HG03196 (cell line): ENCODE measurements at regions not wholly inside any gene's neighbourhood (a gene's known extent, or its start where the extent isn't known, plus 50 kb on each side); places are given as distances from the start of the nearest gene placed in this dataset.
"Not testable (repeated sequence)": the region's sequence is repeated elsewhere in the genome, so short reads cannot be mapped to it uniquely, and the experiment has no call there.

ENCODE experiments used
- ATAC-seq: cut with Tn5 transposase; IDR thresholded peaks from one replicate; pipeline ENCODE4 v1.9.1; 2021; ENCODE audit not compliant: unreplicated experiment

DNA sequence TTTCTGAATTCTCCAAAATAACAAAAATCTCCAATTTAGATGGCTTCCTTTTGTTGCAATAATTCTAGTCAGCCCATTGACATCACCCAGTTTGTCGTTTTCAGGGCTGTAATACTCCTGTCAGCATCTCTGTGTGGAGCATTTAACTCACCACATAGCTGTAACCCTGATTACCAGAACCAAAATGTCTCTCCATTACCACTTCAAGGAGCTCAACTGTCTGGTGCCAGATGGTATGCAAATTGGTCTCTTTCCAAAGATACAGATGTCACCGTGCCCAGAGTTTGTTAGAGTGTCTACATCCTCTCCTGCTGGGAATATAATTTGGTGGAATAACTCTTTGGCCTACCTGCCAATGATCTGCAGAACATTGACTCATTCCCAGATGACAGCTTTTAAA lies 350.3 kb upstream of the POT1 start:
- ATAC-seq, result no peak

DNA sequence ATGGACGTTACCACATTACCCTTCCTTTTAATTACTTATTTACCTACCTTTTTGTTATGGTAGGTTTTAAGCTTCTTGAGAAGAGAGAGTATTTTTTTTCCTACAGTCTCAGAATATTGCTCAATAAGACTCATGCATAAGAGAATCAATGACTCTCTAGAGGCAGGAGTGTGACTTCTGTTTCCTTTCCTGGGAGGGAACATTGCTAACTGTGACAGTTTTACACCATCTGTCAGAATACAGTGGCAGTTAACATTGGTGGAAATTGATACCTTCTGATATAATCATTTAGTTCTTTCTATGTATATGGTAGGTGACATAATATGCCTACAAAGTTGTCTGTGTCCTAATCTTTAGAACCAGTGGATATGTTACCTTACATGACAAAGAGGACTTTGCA lies 348.7 kb upstream of the POT1 start:
- ATAC-seq, result no peak

DNA sequence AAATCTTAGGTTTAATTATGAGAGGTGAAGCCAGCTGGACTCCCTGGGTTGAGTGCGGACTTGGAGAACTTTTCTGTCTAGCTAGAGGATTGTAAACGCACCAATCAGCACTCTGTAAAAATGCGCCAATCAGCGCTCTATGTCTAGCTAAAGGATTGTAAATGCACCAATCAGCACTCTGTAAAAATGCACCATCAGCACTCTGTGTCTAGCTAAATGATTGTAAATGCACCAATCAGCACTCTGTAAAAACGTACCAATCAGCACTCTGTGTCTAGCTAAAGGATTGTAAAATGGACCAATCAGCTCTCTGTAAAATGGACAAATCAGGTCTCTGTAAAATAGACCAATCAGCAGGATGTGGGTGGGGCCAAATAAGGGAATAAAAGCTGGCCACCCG lies 345.1 kb upstream of the POT1 start:
- not testable (repeated sequence) for ATAC-seq

- ATAC-seq, result not testable (repeated sequence)
Observed at GRCh38 chr7:125264174-125264856, 334.7 kb upstream of the POT1 start.

- ATAC-seq, result not testable (repeated sequence)
Observed at GRCh38 chr7:125258876-125259417, 329.3 kb upstream of the POT1 start.

DNA sequence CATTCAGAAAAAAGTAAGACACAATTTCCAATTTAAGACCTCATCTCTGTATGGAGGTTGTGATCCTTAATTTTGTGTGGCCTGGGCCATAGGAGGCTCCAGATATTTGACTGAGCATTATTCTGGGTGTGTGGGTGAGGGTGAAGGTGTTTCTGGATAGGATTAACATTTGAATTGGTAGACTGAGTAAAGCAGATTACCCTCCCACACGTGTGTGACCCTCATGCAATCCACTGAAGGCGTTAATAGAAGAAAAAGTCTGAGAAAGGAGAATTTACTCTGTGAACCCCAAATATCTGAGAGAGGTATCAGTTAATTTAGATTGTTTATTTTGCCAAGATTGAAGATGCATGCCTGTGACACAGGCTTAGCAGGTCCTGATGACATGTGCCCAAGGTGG lies 328.0 kb upstream of the POT1 start:
- no peak for ATAC-seq

DNA sequence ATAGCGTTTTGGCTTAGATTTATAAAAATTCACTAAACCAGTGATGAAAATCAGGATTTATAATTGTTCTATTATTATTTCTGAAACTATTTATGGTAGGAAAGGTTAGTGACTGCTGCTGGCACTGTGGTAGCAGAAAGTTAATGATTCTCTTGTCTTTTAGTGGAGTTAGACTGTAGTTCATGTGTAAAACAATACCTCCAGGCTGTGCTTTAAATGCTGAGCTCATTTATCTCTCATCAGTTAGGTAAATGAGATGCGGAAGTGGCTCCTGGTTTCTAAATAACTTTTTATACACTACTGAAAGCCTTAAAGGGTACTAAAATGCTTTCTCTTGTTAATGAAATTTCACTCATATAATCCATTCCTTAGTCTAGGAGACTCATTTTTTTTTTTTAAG lies 326.8 kb upstream of the POT1 start:
- ATAC-seq, result no peak

DNA sequence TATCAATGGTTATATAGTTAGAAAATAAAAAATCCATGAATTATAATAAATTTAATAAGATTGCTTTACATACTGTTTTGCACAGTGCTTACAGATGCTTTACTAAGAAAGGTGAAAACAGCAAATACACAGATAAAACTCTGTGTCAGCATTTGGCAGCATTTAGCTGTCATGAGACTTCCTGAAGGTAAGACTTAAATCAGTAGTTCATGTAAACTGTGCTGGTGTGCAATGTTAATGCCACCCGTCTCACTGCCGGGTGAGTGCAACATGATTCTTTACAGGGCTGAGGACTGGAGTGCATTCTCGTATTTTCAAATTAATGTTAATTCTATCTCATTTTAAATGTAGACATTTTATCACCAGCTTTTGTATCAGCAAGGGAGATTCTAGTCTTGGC lies 326.2 kb upstream of the POT1 start:
- no peak for ATAC-seq

DNA sequence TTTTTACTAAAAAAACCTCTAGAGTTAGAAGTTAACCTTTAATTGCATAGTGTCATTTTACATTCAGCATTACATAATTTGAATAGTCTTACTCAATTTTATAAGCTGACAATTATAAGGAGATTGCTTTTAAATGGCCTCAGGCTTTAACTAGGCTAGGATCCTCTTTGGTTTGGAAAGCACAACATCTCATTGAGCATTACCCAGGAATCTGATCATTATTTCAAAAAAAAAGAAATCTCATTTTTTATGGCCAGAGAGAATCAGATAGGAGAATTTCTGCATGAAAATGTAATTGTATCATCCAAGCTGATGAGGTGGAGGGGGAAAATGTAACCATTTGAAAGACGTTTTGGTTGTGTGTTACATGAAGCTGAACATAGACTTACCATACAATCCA lies 324.9 kb upstream of the POT1 start:
- no peak for ATAC-seq

- no peak for ATAC-seq
Observed at GRCh38 chr7:125253452-125254190, 324.0 kb upstream of the POT1 start.

DNA sequence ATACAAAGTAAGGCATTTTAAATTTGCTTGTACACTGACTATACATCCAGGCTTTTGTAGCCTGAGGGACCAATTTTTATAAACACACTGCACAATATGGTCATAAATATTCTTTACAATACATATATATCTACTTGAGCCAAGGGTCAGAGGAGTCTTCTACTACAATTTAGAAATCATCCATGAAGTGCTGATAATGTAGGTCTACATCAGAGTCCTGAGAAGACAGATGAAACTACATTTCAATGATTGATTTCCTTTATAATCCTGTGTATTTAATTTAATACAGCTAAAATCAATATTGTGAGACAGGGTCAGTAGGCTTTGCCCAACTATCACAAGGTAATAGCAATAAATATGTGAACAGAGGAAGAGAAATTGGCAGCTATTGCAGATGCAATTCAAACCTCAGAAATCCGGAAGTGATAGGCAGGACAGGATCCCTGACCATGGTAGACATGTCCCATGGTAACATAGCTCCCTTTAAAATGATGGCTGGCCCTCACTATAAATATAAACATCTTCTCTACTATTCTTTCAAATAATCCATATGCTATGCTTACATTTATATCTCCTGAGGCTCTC lies 318.0 kb upstream of the POT1 start:
- ATAC-seq, result no peak

DNA sequence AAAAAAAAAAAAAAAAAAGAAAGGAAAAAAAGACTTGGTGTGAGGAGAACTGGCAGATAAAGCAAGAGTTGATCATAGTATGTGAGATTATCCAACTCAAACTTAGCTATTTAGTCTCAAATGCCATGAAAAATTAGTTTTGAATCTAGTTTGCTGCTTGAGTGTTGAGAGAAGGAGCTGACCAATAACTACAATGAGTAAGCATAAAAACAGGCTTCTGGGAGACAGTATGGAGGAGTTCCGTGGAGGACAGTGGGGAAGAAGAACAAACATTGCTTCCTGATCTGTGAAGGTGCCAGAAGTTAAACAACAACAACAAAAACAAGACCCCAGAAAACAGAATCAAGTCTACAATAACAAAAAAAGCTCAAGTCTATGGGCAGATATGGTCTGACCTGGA lies 317.1 kb upstream of the POT1 start:
- ATAC-seq, result no peak

DNA sequence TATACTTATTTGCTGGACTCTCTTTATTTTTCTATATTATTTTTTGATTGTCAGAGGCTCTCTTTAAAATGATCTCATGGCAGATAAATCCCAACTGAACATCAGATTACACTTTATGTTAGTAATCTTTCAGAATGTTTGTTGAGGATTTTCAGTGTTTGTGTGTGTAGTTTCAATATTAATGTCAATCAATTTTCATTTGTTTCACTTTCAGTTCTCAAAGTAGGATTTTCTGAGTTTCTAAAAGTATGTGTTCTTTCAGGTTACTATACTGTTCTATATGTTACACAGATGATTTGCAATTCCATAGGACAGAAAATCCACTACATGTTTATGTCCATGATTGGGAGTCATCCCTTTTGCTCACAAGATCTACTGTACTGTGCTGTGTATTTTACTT lies 311.9 kb upstream of the POT1 start:
- no peak for ATAC-seq

GRCh38 chr7:125222596-125222995 lies 293.0 kb upstream of the POT1 start:
- ATAC-seq, result no peak

GRCh38 chr7:125218076-125218475 lies 288.5 kb upstream of the POT1 start:
- no peak for ATAC-seq

- ATAC-seq, result no peak
Observed at GRCh38 chr7:125201002-125201401, 271.4 kb upstream of the POT1 start.

DNA sequence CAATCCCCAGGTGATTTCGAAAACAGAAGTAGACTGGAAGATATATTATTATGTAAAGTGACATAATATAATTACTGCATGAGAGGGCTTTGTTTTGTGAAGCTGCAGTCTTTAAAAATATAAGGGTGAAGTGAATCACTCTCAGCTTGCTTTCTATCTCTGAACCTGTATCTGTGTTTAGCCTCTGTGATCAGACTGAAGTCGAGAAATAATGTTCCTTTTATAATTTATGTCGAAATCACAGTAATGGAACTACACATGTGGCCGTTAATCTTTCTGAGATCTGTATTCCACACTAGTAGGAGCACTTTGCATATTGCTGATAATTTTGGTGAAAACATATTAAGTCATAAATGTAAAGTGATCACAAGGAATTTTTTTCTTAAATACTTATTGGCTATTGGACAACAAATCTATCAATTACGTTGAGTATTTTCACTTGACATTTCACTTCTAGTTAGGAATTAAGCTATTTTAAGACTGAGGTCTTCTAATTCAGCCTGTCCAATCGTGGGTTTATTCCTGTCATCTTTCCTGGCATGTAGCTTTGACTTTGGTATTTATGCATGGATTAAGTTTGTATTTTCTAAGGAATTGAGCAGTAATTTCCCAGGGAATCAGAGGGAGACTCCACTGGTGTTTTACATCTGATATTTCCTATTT lies 268.2 kb upstream of the POT1 start:
- no peak for ATAC-seq

- ATAC-seq, result no peak
Observed at GRCh38 chr7:125195156-125195555, 265.5 kb upstream of the POT1 start.

- ATAC-seq, result no peak
Observed at GRCh38 chr7:125193263-125193662, 263.6 kb upstream of the POT1 start.

- ATAC-seq, result no peak
Observed at GRCh38 chr7:125184801-125185200, 255.2 kb upstream of the POT1 start.

GRCh38 chr7:125181569-125182267 lies 252.1 kb upstream of the POT1 start:
- ATAC-seq, result not testable (repeated sequence)
